ENCODE measurements at regions not wholly inside any gene's neighbourhood (a gene's known extent, or its start where the extent isn't known, plus 50 kb on each side); places are given as distances from the start of the nearest gene placed in this dataset.

GRCh38 chr14:62101189-62101588 lies 339.0 kb downstream of the SNAPC1 start:
- no peak for TF ChIP-seq POLR2A (IDR thresholded peaks at IDR 0.05)
- TF ChIP-seq, protein P1, sequence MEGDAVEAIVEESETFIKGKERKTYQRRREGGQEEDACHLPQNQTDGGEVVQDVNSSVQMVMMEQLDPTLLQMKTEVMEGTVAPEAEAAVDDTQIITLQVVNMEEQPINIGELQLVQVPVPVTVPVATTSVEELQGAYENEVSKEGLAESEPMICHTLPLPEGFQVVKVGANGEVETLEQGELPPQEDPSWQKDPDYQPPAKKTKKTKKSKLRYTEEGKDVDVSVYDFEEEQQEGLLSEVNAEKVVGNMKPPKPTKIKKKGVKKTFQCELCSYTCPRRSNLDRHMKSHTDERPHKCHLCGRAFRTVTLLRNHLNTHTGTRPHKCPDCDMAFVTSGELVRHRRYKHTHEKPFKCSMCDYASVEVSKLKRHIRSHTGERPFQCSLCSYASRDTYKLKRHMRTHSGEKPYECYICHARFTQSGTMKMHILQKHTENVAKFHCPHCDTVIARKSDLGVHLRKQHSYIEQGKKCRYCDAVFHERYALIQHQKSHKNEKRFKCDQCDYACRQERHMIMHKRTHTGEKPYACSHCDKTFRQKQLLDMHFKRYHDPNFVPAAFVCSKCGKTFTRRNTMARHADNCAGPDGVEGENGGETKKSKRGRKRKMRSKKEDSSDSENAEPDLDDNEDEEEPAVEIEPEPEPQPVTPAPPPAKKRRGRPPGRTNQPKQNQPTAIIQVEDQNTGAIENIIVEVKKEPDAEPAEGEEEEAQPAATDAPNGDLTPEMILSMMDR (IDR thresholded peaks at IDR 0.05): no peak
- TF ChIP-seq POLR2AphosphoS5 (IDR thresholded peaks at IDR 0.05): no peak
